B cell (primary cell): ENCODE measurements at regions not wholly inside any gene's neighbourhood (a gene's known extent, or its start where the extent isn't known, plus 50 kb on each side); places are given as distances from the start of the nearest gene placed in this dataset.

Source experiments
- ATAC-seq: fragments of 200-7000 bp; cut with Tn5 transposase; one replicate; pipeline ENCODE4 v1.10.0; 2021; ENCODE audit warnings: low read depth, mild to moderate bottlenecking, moderate number of reproducible peaks, moderate library complexity
- CTCF ChIA-PET: fragments of 350-600 bp; sonication (Branson Sonifier 250); formaldehyde crosslinking; loops from one replicate; lab custom pipeline; 2021; ENCODE audit warnings: antibody characterized with exemption, inconsistent platforms; lab: Charles Lee
- POLR2A ChIA-PET: fragments of 350-600 bp; sonication (Branson Sonifier 250); formaldehyde crosslinking; loops from one replicate; lab custom pipeline; 2021; ENCODE audit warnings: antibody characterized with exemption; lab: Charles Lee
- DNase-seq: peaks from one replicate; pipeline ENCODE4 v3.0.0; 2013
- H2AFZ ChIP-seq: 2 replicates; pipeline ENCODE4 v1.6.1; 2012; ENCODE audit warnings: mild to moderate bottlenecking, low read depth, low read length; ENCODE audit not compliant: insufficient read depth, poor library complexity, severe bottlenecking
- H3K27ac ChIP-seq, 2 donors: 1 replicate in 1 of 2; 2 replicates in 1 of 2; pipeline ENCODE4 v1.5.1; 2012 to 2013; ENCODE audit warnings: low read length in 2 of 2, mild to moderate bottlenecking in 2 of 2, moderate library complexity in 1 of 2
- H3K27me3 ChIP-seq, 4 experiments: fragments of 200-600 bp in 1 of 4; sonication (generic) in 1 of 4; replicated peaks in 1 of 4; 1 replicate in 2 of 4; 2 replicates in 2 of 4; pipeline versions ENCODE4 v1.6.1 to v1.7.0; 2013 to 2016; ENCODE audit warnings: low read length in 3 of 4, mild to moderate bottlenecking in 2 of 4, mixed read lengths in 1 of 4, moderate library complexity in 1 of 4; ENCODE audit not compliant: insufficient read depth in 4 of 4, control insufficient read depth in 3 of 4; ENCODE audit errors: control extremely low read depth in 1 of 4
- H3K36me3 ChIP-seq, 2 experiments: replicated peaks in 1 of 2; 1 replicate in 1 of 2; 2 replicates in 1 of 2; pipeline versions ENCODE4 v1.6.1 to v1.7.1; 2013; ENCODE audit warnings: low read length in 1 of 2; ENCODE audit not compliant: insufficient read depth in 2 of 2, control insufficient read depth in 1 of 2; ENCODE audit errors: control extremely low read depth in 1 of 2, extremely low read depth in 1 of 2
- H3K4me1 ChIP-seq, 2 donors: fragments of 200-600 bp in 1 of 2; sonication (generic) in 1 of 2; 1 replicate in 1 of 2; 2 replicates in 1 of 2; pipeline versions ENCODE4 v1.5.1 to v1.6.1; 2013 to 2017; ENCODE audit warnings: low read length in 2 of 2; ENCODE audit not compliant: control insufficient read depth in 2 of 2, insufficient read depth in 2 of 2
- H3K4me2 ChIP-seq: replicated peaks from 2 replicates; pipeline ENCODE3; 2012; ENCODE audit warnings: mild to moderate bottlenecking, low read depth, low read length; ENCODE audit not compliant: poor library complexity, severe bottlenecking
- H3K4me3 ChIP-seq, 5 experiments: fragments of 200-600 bp in 1 of 5; sonication (generic) in 1 of 5; 1 replicate in 3 of 5; 2 replicates in 2 of 5; pipeline versions ENCODE4 v1.5.1 to v1.7.0; 2011 to 2016; ENCODE audit warnings: low read length in 4 of 5, mild to moderate bottlenecking in 4 of 5, low read depth in 2 of 5, control low read depth in 1 of 5, moderate library complexity in 1 of 5; ENCODE audit not compliant: insufficient read depth in 1 of 5; ENCODE audit errors: control extremely low read depth in 1 of 5, extremely low read depth in 1 of 5
- H3K79me2 ChIP-seq: fragments of 200-600 bp; sonication (generic); one replicate; pipeline ENCODE4 v1.6.0; 2016; ENCODE audit warnings: low read length; ENCODE audit not compliant: control insufficient read depth, insufficient read depth
- H3K9ac ChIP-seq: fragments of 200-600 bp; sonication (generic); 2 replicates; pipeline ENCODE4 v1.6.1; 2017; ENCODE audit warnings: mild to moderate bottlenecking, low read length, moderate library complexity
- H3K9me3 ChIP-seq, 3 donors: one replicate each; pipeline versions ENCODE4 v1.6.1 to v1.7.1; 2013; ENCODE audit warnings: low read length in 2 of 3; ENCODE audit not compliant: control insufficient read depth in 2 of 3, insufficient read depth in 1 of 3; ENCODE audit errors: control extremely low read depth in 1 of 3
- H4K20me1 ChIP-seq: 2 replicates; pipeline ENCODE4 v1.6.0; 2012; ENCODE audit warnings: mild to moderate bottlenecking, low read length; ENCODE audit not compliant: insufficient read depth, control insufficient read depth, poor library complexity, severe bottlenecking
- H3K27ac Mint-ChIP-seq: one replicate; pipeline ENCODE4 v1.8.0; 2021; ENCODE audit warnings: mixed read lengths
- H3K27me3 Mint-ChIP-seq: one replicate; pipeline ENCODE4 v1.8.0; 2021; ENCODE audit warnings: mixed read lengths
- H3K4me1 Mint-ChIP-seq: one replicate; pipeline ENCODE4 v1.8.0; 2021; ENCODE audit warnings: mixed read lengths
- H3K4me3 Mint-ChIP-seq: one replicate; pipeline ENCODE4 v1.8.0; 2021; ENCODE audit warnings: mixed read lengths
- H3K9me3 Mint-ChIP-seq: one replicate; pipeline ENCODE4 v1.8.0; 2022; ENCODE audit warnings: mixed read lengths; ENCODE audit not compliant: insufficient read depth
- EZH2 ChIP-seq: IDR thresholded peaks from 2 replicates; pipeline ENCODE4 v1.6.1; 2012; ENCODE audit warnings: borderline replicate concordance, low read depth, mild to moderate bottlenecking, moderate library complexity, low read length; ENCODE audit not compliant: insufficient read depth, poor library complexity, severe bottlenecking
- WGBS: methylation state at CpG from one replicate; pipeline ENCODE4 v1.1.5; 2013; ENCODE audit warnings: missing lambda C conversion rate; ENCODE audit not compliant: insufficient coverage; 5-methylcytosine and 5-hydroxymethylcytosine counted together
- intact Hi-C: fragments of 100-400 bp; cut with micrococcal nuclease; formaldehyde crosslinking; loops from one replicate; pipeline ENCODE4 v1.10.0; 2022
- TF ChIP-seq, protein P1 (sequence below): fragments of 200-600 bp; IDR thresholded peaks from one replicate; pipeline ENCODE4 v1.8.0; 2022; ENCODE audit warnings: antibody characterized with exemption, mild to moderate bottlenecking

DNA sequence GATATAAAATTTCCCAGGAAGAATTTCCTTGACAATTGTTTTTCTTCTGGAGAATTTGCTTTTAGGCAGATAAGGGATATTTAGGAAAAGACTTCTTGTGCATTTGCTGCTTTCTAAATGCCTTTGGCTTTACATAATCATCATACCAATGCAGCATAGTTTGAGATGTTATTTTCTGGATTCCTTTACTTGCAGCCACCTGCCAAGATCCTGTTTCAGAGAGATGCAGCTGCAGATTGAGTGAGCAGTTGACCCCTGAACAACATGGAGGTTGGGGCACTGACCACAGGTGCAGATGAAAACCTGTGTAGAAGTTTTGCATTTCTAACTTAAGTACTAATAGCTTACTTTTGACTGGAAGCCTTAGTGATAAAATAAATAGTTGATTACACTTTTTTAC is 257.9 kb downstream of the RPIA start:
- ATAC-seq (no peak), DNase-seq (no peak)
- no peak overlapping the region for H3K27ac Mint-ChIP-seq
- Histone ChIP-seq H3K9ac (no peak overlapping the region), H3K4me1 (no peaks in the 10 kb centered on the region), H3K27ac (no peak overlapping the region), H3K4me3 (no peak overlapping the region), H3K27me3 (no peaks in the 10 kb centered on the region), H3K9me3 (peaks cover 0 to 35% (median 4%) of the 10 kb centered on the region in 3 donors), H3K79me2 (no peaks in the 10 kb centered on the region), H3K4me2 (no peak overlapping the region), H4K20me1 (no peaks in the 10 kb centered on the region), H3K36me3 (no peaks in the 10 kb centered on the region), H2AFZ (no peak overlapping the region)
- H3K4me3 Mint-ChIP-seq, result no peak overlapping the region
- no peaks in the 10 kb centered on the region for H3K9me3 Mint-ChIP-seq
- intact Hi-C loops, result no loop called here
- no peak for TF ChIP-seq EZH2
- TF ChIP-seq, protein P1, sequence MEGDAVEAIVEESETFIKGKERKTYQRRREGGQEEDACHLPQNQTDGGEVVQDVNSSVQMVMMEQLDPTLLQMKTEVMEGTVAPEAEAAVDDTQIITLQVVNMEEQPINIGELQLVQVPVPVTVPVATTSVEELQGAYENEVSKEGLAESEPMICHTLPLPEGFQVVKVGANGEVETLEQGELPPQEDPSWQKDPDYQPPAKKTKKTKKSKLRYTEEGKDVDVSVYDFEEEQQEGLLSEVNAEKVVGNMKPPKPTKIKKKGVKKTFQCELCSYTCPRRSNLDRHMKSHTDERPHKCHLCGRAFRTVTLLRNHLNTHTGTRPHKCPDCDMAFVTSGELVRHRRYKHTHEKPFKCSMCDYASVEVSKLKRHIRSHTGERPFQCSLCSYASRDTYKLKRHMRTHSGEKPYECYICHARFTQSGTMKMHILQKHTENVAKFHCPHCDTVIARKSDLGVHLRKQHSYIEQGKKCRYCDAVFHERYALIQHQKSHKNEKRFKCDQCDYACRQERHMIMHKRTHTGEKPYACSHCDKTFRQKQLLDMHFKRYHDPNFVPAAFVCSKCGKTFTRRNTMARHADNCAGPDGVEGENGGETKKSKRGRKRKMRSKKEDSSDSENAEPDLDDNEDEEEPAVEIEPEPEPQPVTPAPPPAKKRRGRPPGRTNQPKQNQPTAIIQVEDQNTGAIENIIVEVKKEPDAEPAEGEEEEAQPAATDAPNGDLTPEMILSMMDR, result no peak
- ChIA-PET CTCF (no interaction called here), POLR2A (no interaction called here)
- peaks cover 3% of the 10 kb centered on the region for H3K27me3 Mint-ChIP-seq
- H3K4me1 Mint-ChIP-seq, result peaks cover 3% of the 10 kb centered on the region

DNA sequence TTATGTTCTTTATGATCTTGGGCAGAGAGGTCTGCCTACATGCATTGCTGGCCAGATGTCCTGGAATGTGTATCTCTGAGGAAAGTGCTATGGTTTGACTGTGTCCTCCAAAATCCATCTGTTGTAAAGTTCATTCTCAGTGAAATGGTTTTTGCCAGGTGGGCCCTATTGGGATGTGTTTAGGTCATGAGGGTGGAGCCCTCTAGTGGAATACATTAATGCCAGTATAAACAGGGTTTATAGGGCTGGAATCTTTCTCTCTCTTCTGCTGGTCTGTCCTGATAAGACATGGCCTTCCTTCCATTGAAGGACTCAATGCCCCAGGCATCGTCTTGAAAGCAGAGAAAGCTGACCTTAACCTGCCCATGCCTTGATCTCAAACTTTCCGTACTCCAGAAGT is 258.5 kb downstream of the RPIA start:
- no peak for ATAC-seq
- peak; percentile 34 for DNase-seq
- intact Hi-C loops, result loop anchor here (1.0 kb wide), 1 partner anchor 118 kb away; no protein-coding TSS in a partner anchor

More for the DNA sequence above, 258.5 kb downstream of the RPIA start:
- Histone ChIP-seq H3K4me2 (no peak overlapping the region), H3K79me2 (no peaks in the 10 kb centered on the region), H3K4me1 (no peaks in the 10 kb centered on the region), H3K9me3 (peaks cover 0 to 41% (median 4%) of the 10 kb centered on the region in 3 donors), H4K20me1 (no peaks in the 10 kb centered on the region), H3K9ac (no peak overlapping the region), H3K4me3 (no peak overlapping the region), H2AFZ (no peak overlapping the region), H3K27me3 (no peaks in the 10 kb centered on the region), H3K36me3 (no peaks in the 10 kb centered on the region), H3K27ac (no peak overlapping the region)
- TF ChIP-seq, protein P1, result peak; percentile 32
- TF ChIP-seq EZH2, result no peak
- Mint-ChIP-seq H3K4me1 (peaks cover 3% of the 10 kb centered on the region), H3K27ac (no peak overlapping the region), H3K4me3 (no peak overlapping the region), H3K9me3 (no peaks in the 10 kb centered on the region), H3K27me3 (peaks cover 3% of the 10 kb centered on the region)
- WGBS, result no CpG with 5 or more reads among the region's 2 CpGs
- ChIA-PET POLR2A (no interaction called here), CTCF (no interaction called here)
